ENCODE measurements at regions not wholly inside any gene's neighbourhood (a gene's known extent, or its start where the extent isn't known, plus 50 kb on each side); places are given as distances from the start of the nearest gene placed in this dataset.

GRCh38 chr14:34228650-34228976 is 233.4 kb downstream of the SPTSSA start (continued):
- TF ChIP-seq ARID3A (IDR thresholded peaks at IDR 0.05; ENCODE audit: borderline replicate concordance, low read depth, low read length) (no peak), ZNF717 (CRISPR knock-in tag; IDR thresholded peaks at IDR 0.05) (no peak), ZNF224 (CRISPR knock-in tag; IDR thresholded peaks at IDR 0.05) (no peak), ZFX (CRISPR knock-in tag; IDR thresholded peaks at IDR 0.05) (no peak), VEZF1 (CRISPR knock-in tag; IDR thresholded peaks at IDR 0.05) (no peak), MECOM (CRISPR knock-in tag; IDR thresholded peaks at IDR 0.05) (no peak), TEAD2 (tag; IDR thresholded peaks at IDR 0.05) (no peak), STAT5B (CRISPR knock-in tag; IDR thresholded peaks at IDR 0.05) (no peak), ZBED1 (IDR thresholded peaks at IDR 0.05) (no peak), ESRRB (CRISPR knock-in tag; IDR thresholded peaks at IDR 0.05; ENCODE audit: borderline replicate concordance) (no peak), GTF2E2 (tag; IDR thresholded peaks at IDR 0.05) (no peak), ZMIZ1 (IDR thresholded peaks at IDR 0.05; ENCODE audit: low read depth in 2 of 2, low read length in 2 of 2) (no peak)

Data from K562 (cell line).